IPS-NIHi7 (cell line): ENCODE measurements at regions not wholly inside any gene's neighbourhood (a gene's known extent, or its start where the extent isn't known, plus 50 kb on each side); places are given as distances from the start of the nearest gene placed in this dataset.
"Not testable (repeated sequence)": the region's sequence is repeated elsewhere in the genome, so short reads cannot be mapped to it uniquely, and the experiment has no call there.

Source experiments
- DNase-seq: peaks from one replicate; pipeline ENCODE4 v3.0.0; 2012; ENCODE audit warnings: mixed read lengths; ENCODE audit errors: extremely low spot score

GRCh38 chr12:107826276-107826675 is 51.8 kb downstream of the ASCL4 start:
- DNase-seq: no peak

DNA sequence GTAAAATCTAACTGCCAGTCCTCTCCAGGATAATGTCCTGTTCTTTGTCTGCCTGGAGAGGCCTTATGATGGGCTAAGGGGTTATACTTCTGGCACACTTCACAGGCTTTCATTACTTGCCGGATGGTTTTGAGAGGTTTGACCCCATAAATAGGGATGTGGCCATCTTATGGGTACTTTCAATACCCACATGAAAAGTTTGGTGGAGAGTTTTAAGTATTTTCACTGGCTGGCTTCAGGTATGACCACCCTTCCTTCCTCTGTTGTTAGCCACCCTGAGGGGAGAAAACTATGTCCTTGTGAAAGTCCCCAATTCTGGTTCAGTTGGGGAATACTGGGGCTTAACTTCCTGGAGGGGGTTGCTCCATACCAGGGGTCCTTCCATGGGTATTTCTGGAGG is 54.8 kb downstream of the ASCL4 start:
- no peak for DNase-seq

DNA sequence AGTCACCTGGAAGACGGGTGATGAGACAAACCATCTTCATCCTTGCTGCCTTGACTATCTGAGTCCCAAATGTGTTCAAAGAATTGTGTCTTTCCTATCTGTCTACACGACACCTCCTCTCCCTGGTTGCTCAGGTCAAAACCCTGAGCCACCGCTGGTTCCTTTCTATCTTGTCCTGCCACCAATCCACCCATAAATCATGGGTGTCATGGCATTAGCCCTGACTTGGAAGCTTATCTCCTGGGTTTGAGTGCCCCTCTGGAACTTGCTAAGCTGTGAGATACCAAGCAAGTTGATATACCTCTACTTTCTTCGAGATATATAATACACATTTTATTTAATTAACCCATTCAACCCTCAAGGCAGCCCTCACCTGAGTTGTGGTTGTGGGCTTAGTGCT is 57.9 kb downstream of the ASCL4 start:
- DNase-seq: no peak

GRCh38 chr12:107840186-107840585 is 65.7 kb downstream of the ASCL4 start:
- DNase-seq: no peak

DNA sequence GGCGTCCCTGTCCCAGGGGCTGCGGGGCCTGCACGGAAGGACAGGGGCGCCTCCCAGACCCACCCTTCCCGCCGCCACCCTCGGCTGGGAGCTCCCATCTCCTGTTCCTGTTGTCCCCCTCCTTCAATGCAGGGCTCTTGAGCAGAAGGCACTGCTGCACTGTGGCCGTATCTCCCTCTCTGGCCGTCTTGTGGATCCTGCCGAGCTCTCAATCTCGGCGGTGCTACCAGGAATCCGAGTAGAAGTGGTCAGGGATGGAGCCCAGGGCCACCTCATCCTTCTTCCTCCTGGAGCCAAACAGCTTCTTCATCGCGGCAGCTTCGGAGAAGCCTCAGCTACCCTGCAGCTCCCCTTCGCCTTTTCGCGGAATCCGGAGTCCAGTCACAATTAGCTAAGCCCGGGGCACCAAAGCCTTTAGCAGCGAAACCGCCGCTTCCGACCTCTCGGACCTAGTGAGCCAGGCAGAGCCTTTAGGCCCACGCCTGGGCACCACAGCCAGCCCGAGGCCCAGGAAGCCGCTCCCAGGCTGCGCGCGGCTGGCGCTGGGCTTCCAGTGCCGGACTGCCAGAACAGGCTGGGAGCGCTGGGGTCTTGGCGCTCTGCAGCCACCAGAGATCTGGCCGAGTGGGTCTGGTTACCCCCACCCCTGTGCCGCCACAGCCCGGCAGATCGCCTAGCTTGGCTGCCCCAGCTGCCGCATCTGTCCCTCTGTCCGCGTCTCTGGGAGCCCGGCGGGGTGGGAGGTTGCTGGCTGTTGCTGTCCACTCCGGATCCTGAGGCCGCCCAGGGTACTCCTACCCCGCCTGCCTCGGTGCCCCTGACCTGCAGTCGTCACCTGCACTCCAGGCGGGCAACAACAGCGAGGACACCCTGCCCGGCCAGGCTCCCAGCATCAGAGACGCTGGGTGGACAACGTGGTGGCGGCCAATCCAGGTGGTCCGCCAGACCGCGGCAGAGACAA is 69.1 kb downstream of the ASCL4 start:
- DNase-seq: peak; percentile 32

GRCh38 chr12:107844312-107844921 is 69.9 kb downstream of the ASCL4 start:
- DNase-seq: peak; percentile 64

DNA sequence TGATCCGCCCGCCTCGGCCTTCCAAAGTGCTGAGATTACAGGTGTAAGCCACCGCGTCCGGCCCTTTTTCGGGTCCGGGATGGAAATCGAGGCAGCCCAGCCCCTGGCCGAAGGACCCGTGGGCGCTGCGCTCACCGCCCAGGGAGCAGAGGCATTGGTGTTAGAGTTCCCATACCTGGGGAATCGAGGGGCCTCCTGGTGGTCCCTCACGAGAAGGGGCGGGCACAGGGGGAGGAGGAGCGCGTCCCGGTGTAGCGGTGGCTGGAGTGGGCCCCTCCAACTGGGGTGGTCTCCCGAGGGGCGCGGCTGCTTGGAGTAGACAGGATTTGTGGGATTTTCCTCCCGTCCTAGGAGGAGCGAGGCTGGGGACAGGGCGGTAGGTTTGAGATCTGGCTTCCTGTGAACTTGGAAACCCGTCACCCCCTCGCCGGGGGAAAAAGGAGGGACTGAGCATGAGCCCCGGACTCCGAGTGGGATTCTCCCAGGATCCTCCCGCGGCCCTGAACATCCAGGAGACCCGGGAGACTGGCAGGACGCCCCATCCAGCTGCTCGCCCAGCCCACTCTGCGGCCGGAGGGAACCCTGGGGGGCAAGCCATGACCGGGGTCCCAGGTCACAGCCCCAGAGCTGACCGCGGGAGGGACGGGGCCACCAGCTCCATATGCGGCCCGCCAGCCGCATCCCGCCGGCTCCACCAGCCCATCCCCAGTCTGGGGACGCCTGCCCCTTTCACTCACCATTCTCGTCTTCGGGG is 70.9 kb downstream of the ASCL4 start:
- peak; percentile 25 for DNase-seq

- DNase-seq: no peak
Measured at GRCh38 chr12:107845980-107846659, 71.6 kb downstream of the ASCL4 start.

- DNase-seq: no peak
Measured at GRCh38 chr12:107847430-107847829, 72.9 kb downstream of the ASCL4 start.

DNA sequence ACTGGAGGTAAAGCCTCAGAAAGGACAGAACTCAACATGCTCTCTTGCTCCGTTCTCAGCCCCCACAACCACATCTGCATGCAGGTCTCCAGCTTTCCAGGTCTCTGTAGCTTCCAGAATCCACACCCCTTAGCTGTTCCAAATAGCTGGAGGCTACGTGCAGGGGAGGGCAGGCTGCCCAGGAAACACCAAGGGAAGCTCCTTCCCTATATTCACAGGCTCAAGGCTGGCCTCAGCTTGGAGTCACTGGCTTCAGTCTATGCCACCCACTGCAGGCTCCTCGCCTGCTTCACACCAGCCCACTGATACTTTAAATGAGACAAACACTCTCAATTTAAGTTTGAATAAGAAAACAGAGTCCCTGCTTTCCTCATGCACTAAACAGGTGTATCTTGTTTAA is 73.3 kb downstream of the ASCL4 start:
- no peak for DNase-seq

DNA sequence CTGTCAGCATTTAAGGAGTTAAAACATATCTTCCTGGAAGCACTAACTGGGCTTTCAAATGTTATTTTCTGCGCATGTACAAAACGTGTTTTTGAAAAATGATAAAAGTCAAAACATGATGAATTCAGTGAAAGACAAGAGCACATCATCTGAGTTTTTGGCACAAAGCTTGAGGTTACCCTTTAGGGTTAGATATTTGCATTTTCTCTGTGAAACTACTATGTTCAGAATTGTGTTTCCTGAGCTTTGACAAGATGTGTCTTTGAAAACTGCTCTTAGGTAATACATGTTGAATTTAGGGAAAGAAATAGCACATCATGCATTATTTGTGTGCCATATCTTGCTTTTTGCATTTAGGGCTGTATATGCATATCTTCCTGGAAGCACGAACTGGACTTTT is 79.0 kb downstream of the ASCL4 start:
- DNase-seq: no peak

- no peak for DNase-seq
Measured at GRCh38 chr12:107855471-107855870, 81.0 kb downstream of the ASCL4 start.

GRCh38 chr12:107856096-107856495 is 81.6 kb downstream of the ASCL4 start:
- no peak for DNase-seq

DNA sequence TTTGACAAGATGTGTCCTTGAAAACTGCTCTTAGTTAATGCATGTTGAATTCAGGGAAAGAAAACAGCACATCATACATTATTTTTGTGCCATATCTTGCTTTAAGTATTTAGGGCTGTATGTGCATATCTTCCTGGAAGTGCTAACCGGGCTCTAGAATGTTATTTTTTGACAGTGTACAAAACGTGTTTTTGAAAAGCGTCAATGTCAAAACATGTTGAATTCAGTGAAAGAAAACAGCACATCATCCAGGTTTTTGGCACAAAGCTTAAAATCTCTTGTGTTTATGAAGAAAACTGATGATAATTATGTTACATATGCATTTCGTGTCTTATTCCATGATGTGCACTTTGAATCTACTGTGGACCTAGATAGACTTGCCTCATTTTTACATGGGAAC is 82.7 kb downstream of the ASCL4 start:
- no peak for DNase-seq

- no peak for DNase-seq
Measured at GRCh38 chr12:107859367-107859766, 84.9 kb downstream of the ASCL4 start.

DNA sequence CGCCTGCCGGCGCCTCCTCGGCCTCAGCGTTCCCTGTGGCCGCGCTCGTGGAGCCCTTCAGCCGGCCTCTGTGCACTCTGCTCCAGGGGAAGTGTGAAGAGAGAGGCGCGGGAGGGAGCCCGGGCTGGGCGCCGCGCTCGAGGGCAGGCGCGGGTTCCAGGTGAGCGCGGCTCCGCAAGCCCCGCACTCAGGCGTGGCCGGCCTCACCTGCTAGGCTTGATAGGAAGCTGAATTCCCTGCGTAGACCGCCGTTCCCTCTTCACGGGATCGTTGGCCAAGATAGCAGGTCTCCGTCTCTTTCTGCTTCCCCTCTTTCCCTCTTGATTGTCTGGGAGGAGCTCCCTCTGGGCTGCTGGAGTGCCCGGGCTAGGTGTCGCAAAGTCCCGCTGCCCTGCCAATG is 89.7 kb downstream of the ASCL4 start:
- no peak for DNase-seq

DNA sequence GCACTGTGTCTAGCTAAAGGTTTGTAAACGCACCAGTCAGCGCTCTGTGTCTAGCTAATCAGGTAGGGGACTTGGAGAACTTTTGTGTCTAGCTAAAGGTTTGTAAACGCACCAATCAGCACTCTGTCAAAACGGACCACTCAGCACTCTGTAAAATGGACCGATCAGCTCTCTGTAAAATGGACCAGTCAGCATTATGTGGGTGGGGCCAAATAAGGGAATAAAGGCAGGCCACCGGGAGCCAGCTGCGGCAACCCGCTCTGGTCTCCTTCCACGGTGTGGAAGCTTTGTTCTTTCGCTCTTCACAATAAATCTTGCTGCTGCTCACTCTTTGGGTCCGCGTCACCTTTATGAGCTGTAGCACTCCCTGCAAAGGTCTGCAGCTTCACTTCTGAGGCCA is 90.2 kb downstream of the ASCL4 start:
- not testable (repeated sequence) for DNase-seq

GRCh38 chr12:107873223-107873622 is 98.7 kb downstream of the ASCL4 start:
- DNase-seq: peak; percentile 29

- no peak for DNase-seq
Measured at GRCh38 chr12:107875786-107876185, 101.3 kb downstream of the ASCL4 start.

GRCh38 chr12:107884769-107885694 is 110.5 kb downstream of the ASCL4 start:
- DNase-seq: peak; percentile 81

DNA sequence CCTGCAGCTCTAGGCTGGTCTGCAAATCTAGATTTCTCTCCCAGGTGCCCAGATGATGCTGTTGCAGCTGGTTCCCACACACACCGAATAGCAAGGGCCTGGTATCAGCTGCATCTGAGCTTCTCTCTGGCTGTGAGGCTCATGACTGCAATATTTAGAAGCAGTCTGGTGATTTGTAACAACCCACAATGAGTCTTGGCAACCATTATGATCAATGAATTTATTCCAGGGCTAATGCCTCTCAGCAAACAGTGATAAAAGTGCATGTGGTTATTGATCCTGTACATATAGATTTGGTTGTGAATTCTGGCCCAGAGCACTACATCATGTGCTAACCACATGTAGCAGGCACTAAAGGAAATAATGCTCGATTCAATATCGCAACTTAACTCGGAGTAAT is 114.3 kb downstream of the ASCL4 start:
- no peak for DNase-seq
